Urothelium cell line (cell line): ENCODE measurements at regions not wholly inside any gene's neighbourhood (a gene's known extent, or its start where the extent isn't known, plus 50 kb on each side); places are given as distances from the start of the nearest gene placed in this dataset.

Experiments
- DNase-seq: peaks from one replicate; pipeline ENCODE4 v3.0.0; 2011; ENCODE audit warnings: low spot score, mixed read lengths
- FAIRE-seq: peaks from 2 replicates; lab custom pipeline; 2011; peaks lifted over from hg19 to GRCh38; lab: Jason Lieb, UNC

- FAIRE-seq (no peak), DNase-seq (no peak)
Measured at GRCh38 chr11:19313140-19313539, 72.4 kb upstream of the E2F8 start.

GRCh38 chr11:19311308-19312030, 70.7 kb upstream of the E2F8 start:
- peak; percentile 64 for DNase-seq
- FAIRE-seq = no peak

- no peak for FAIRE-seq
Measured at GRCh38 chr11:19307498-19307897, 66.8 kb upstream of the E2F8 start.

GRCh38 chr11:19306179-19306944, 65.6 kb upstream of the E2F8 start:
- no peak for DNase-seq
- no peak for FAIRE-seq

More at GRCh38 chr11:19307498-19307897, 66.8 kb upstream of the E2F8 start:
- no peak for DNase-seq

GRCh38 chr11:19301361-19301760, 60.6 kb upstream of the E2F8 start:
- DNase-seq = no peak
- FAIRE-seq = no peak

- DNase-seq = no peak
- no peak for FAIRE-seq
Measured at GRCh38 chr11:19294444-19294843, 53.7 kb upstream of the E2F8 start.

- DNase-seq = no peak
- FAIRE-seq = no peak
Measured at GRCh38 chr11:19291064-19291463, 50.3 kb upstream of the E2F8 start.
